Common myeloid progenitor, CD34-positive (primary cell): ENCODE measurements at regions not wholly inside any gene's neighbourhood (a gene's known extent, or its start where the extent isn't known, plus 50 kb on each side); places are given as distances from the start of the nearest gene placed in this dataset.

Experiments
- CTCF ChIA-PET: fragments of 350-600 bp; sonication (Branson Sonifier 250); formaldehyde crosslinking; loops from one replicate; lab custom pipeline; 2021; ENCODE audit warnings: antibody characterized with exemption; lab: Charles Lee
- POLR2A ChIA-PET: fragments of 350-600 bp; sonication (Branson Sonifier 250); formaldehyde crosslinking; loops from one replicate; lab custom pipeline; 2021; ENCODE audit warnings: antibody characterized with exemption; lab: Charles Lee
- DNase-seq, 3 donors: peaks; one replicate each; pipeline versions ENCODE4 v3.0.0 to v3.0.0-alpha.2; 2013
- H3K27ac ChIP-seq, 2 experiments: 1 replicate in 1 of 2; 2 replicates in 1 of 2; pipeline ENCODE4 v1.7.0; 2013; ENCODE audit warnings: inconsistent platforms in 2 of 2, low read length in 2 of 2, mild to moderate bottlenecking in 2 of 2, low read depth in 1 of 2, moderate library complexity in 1 of 2; ENCODE audit not compliant: severe bottlenecking in 2 of 2, insufficient read depth in 1 of 2, poor library complexity in 1 of 2
- H3K27me3 ChIP-seq, 5 experiments: replicated peaks in 2 of 5; 1 replicate in 3 of 5; 2 replicates in 2 of 5; pipeline versions ENCODE4 v1.6.1 to v1.7.0; 2013; ENCODE audit warnings: low read length in 4 of 5, mild to moderate bottlenecking in 2 of 5, moderate library complexity in 2 of 5, inconsistent platforms in 1 of 5; ENCODE audit not compliant: insufficient read depth in 5 of 5, control insufficient read depth in 4 of 5
- H3K36me3 ChIP-seq, 4 experiments: 1 replicate in 2 of 4; 2 replicates in 2 of 4; pipeline versions ENCODE4 v1.6.1 to v1.7.0; 2013; ENCODE audit warnings: low read length in 3 of 4, control low read depth in 1 of 4, mild to moderate bottlenecking in 1 of 4; ENCODE audit not compliant: control insufficient read depth in 4 of 4, insufficient read depth in 4 of 4
- H3K4me1 ChIP-seq, 4 experiments: 1 replicate in 3 of 4; 2 replicates in 1 of 4; pipeline versions ENCODE4 v1.6.1 to v1.7.1; 2013; ENCODE audit warnings: low read length in 3 of 4, mild to moderate bottlenecking in 3 of 4, control low read depth in 1 of 4, inconsistent platforms in 1 of 4, moderate library complexity in 1 of 4; ENCODE audit not compliant: control insufficient read depth in 4 of 4, insufficient read depth in 4 of 4; ENCODE audit errors: control extremely low read depth in 1 of 4
- H3K4me3 ChIP-seq, 7 experiments: 1 replicate in 4 of 7; 2 replicates in 3 of 7; pipeline versions ENCODE4 v1.5.1 to v1.7.0; 2013; ENCODE audit warnings: mild to moderate bottlenecking in 7 of 7, low read length in 6 of 7, moderate library complexity in 6 of 7, inconsistent platforms in 2 of 7, low read depth in 2 of 7, control low read depth in 1 of 7; ENCODE audit not compliant: insufficient read depth in 4 of 7, control insufficient read depth in 1 of 7; ENCODE audit errors: extremely low read depth in 1 of 7
- H3K9me3 ChIP-seq, 5 experiments: 1 replicate in 4 of 5; 2 replicates in 1 of 5; pipeline versions ENCODE4 v1.6.1 to v1.7.1; 2013; ENCODE audit warnings: low read length in 4 of 5, mild to moderate bottlenecking in 2 of 5, inconsistent platforms in 1 of 5, low read depth in 1 of 5, moderate library complexity in 1 of 5; ENCODE audit not compliant: control insufficient read depth in 4 of 5, insufficient read depth in 2 of 5; ENCODE audit errors: control extremely low read depth in 1 of 5
- WGBS: methylation state at CpG from one replicate; pipeline ENCODE4 v1.1.5; 2013; ENCODE audit not compliant: insufficient coverage; 5-methylcytosine and 5-hydroxymethylcytosine counted together

- Histone ChIP-seq H3K27me3 (no peaks in the 10 kb centered on the region), H3K4me1 (peaks cover 0 to 4% (median 1%) of the 10 kb centered on the region in 4 experiments), H3K4me3 (no peak overlapping the region), H3K27ac (no peak overlapping the region), H3K9me3 (no peaks in the 10 kb centered on the region), H3K36me3 (no peaks in the 10 kb centered on the region)
- DNase-seq = no peak
- CTCF ChIA-PET = no interaction called here
- POLR2A ChIA-PET = no interaction called here
- 92% methylated on average over 8 of the region's 8 CpGs for WGBS
Observed at GRCh38 chr4:136823020-136823419, 709.3 kb downstream of the PCDH18 start.

GRCh38 chr4:136818811-136819330 lies 713.4 kb downstream of the PCDH18 start:
- peaks cover 0 to 4% (median 1%) of the 10 kb centered on the region in 4 experiments for H3K4me1 ChIP-seq
- H3K36me3 ChIP-seq = no peaks in the 10 kb centered on the region
- POLR2A ChIA-PET = no interaction called here
- H3K9me3 ChIP-seq = no peaks in the 10 kb centered on the region
- H3K27me3 ChIP-seq = no peaks in the 10 kb centered on the region
- 0% methylated on average over 1 of the region's 1 CpG for WGBS
- H3K27ac ChIP-seq = no peak overlapping the region
- H3K4me3 ChIP-seq = no peak overlapping the region
- DNase-seq = peak; percentile 52 to 91 (median 77)
- CTCF ChIA-PET = no interaction called here

DNA sequence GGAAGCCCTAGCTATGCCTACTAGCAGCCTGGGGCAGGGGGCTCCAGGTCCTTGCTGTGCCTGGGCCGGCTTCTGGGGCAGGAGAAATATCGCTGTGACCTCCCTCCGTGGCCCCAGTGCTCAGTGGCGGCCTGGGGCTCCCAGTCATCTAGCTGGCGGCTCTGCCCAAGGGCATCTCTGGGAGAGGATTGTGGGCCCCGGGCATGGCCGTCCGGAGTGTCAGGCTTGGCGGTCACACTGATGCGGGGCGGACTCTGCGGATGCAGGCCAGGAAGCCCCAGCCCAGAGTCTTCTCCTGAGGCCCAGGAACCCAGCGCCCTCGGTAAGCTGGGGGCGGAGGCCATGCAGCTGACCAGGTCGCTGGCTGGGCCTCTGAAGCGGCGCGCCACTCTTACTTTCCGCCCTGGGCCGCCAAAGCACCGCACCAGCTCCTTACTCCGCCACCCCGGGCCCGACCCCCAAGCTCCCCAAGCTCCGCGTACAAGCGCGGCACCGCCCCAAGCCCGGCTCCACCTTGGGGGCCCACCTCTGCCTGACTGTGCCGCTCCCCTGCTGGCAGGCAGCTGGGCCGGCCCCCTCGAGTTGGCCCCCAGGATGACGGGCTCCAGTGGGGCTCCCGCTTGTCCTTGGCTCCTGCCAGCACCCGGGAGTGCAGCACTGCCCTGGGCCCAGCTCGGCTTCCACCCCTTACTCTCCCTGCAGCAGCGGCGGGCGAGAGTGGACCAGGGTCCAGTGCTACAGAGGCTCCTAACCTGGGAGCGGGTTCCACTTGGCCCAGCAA lies 720.0 kb downstream of the PCDH18 start:
- H3K4me1 ChIP-seq = no peaks in the 10 kb centered on the region
- H3K27me3 ChIP-seq = no peaks in the 10 kb centered on the region
- peaks cover 0 to 8% (median 0%) of the 10 kb centered on the region in 5 experiments for H3K9me3 ChIP-seq
- H3K27ac ChIP-seq = no peak overlapping the region
- H3K4me3 ChIP-seq = no peak overlapping the region
- no peak for DNase-seq
- POLR2A ChIA-PET = no interaction called here
- CTCF ChIA-PET = no interaction called here
- H3K36me3 ChIP-seq = no peaks in the 10 kb centered on the region
- WGBS = 97% methylated on average over 35 of the region's 42 CpGs

DNA sequence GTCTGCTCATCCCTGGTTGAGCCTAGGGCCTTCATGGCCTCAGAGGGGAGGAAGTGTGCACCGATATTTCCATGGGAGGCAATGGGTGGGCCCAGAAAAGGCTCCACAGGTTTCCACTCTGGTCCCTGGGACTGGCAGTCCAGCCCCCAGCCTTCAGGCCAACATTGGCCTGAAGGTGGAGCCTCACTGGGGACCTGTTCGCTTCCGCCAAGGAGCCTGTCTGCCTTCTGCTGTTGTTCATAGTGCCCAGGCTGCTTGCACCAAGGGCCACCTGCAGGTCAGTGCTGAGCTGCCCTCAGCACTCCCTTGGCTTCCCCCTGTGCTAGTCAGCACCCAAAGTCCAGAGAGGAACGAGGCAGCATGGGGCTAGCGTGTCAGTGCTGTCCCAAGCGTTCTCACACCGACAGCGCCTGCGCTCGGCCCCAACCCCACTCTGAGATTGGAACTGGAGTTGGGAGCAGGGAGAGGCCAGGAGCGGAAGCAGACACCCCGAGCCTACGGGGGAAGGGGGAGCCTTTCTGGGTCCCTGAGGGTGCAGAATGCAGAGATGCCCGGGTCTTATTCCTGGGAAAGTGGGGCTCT lies 720.7 kb downstream of the PCDH18 start:
- CTCF ChIA-PET = interaction anchor here (1.1 kb wide), 1 partner anchor 18 kb away, joined by 3 read pairs; no protein-coding TSS in a partner anchor
- no peaks in the 10 kb centered on the region for H3K36me3 ChIP-seq
- H3K27ac ChIP-seq = no peak overlapping the region
- POLR2A ChIA-PET = no interaction called here
- H3K27me3 ChIP-seq = no peaks in the 10 kb centered on the region
- H3K4me1 ChIP-seq = no peaks in the 10 kb centered on the region
- WGBS = 96% methylated on average over 14 of the region's 14 CpGs
- DNase-seq = no peak
- H3K9me3 ChIP-seq = peaks cover 0 to 10% (median 2%) of the 10 kb centered on the region in 5 experiments
- no peak overlapping the region for H3K4me3 ChIP-seq

- Histone ChIP-seq H3K4me1 (peaks cover 0 to 5% (median under 1%) of the 10 kb centered on the region in 4 experiments), H3K27me3 (no peaks in the 10 kb centered on the region), H3K36me3 (no peaks in the 10 kb centered on the region), H3K4me3 (no peak overlapping the region), H3K27ac (no peak overlapping the region), H3K9me3 (peaks cover 0 to 10% (median 2%) of the 10 kb centered on the region in 5 experiments)
- WGBS = 96% methylated on average over 5 of the region's 6 CpGs
- DNase-seq = no peak
- POLR2A ChIA-PET = no interaction called here
- CTCF ChIA-PET = interaction anchor here (1.1 kb wide), 1 partner anchor 19 kb away, joined by 3 read pairs; no protein-coding TSS in a partner anchor
Observed at GRCh38 chr4:136810626-136811025, 721.7 kb downstream of the PCDH18 start.

GRCh38 chr4:136806844-136807243 lies 725.5 kb downstream of the PCDH18 start:
- Histone ChIP-seq H3K9me3 (peaks cover 0 to 9% (median 2%) of the 10 kb centered on the region in 5 experiments), H3K4me1 (peaks cover 0 to 16% (median 3%) of the 10 kb centered on the region in 4 experiments), H3K4me3 (no peak overlapping the region), H3K36me3 (no peaks in the 10 kb centered on the region), H3K27me3 (no peaks in the 10 kb centered on the region), H3K27ac (no peak overlapping the region)
- ChIA-PET POLR2A (no interaction called here), CTCF (no interaction called here)
- no CpG with 5 or more reads among the region's 1 CpG for WGBS
- no peak for DNase-seq

DNA sequence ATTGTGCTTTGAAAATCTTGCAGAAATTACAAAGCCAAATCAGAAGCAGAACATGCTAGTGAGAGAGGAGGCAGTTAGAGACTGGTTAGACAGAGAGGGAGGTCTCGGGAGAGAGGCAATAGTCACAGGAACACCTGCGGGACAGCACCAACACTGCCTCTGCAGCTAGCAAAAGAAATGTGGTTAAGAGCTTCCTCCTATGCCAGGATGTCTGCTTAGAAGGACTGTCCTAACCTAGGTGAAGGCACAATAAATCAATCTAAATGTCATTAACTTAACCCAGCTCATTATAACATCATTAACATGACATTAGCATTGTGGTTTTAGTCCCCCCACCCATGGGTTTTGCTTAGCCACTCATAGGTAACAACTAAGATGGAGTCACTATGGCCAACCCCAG lies 726.7 kb downstream of the PCDH18 start:
- 44% methylated on average over 2 of the region's 2 CpGs for WGBS
- no peaks in the 10 kb centered on the region for H3K27me3 ChIP-seq

More for the DNA sequence above, 726.7 kb downstream of the PCDH18 start:
- H3K36me3 ChIP-seq = no peaks in the 10 kb centered on the region
- peak; percentile 6 to 84 (median 57) for DNase-seq
- H3K9me3 ChIP-seq = peaks cover 0 to 6% (median 2%) of the 10 kb centered on the region in 5 experiments
- no peak overlapping the region for H3K27ac ChIP-seq
- H3K4me1 ChIP-seq = peaks cover 0 to 16% (median 3%) of the 10 kb centered on the region in 4 experiments
- no peak overlapping the region for H3K4me3 ChIP-seq
- ChIA-PET POLR2A (no interaction called here), CTCF (no interaction called here)
